ENCODE measurements at regions not wholly inside any gene's neighbourhood (a gene's known extent, or its start where the extent isn't known, plus 50 kb on each side); places are given as distances from the start of the nearest gene placed in this dataset.
"Not testable (repeated sequence)": the region's sequence is repeated elsewhere in the genome, so short reads cannot be mapped to it uniquely, and the experiment has no call there.

DNA sequence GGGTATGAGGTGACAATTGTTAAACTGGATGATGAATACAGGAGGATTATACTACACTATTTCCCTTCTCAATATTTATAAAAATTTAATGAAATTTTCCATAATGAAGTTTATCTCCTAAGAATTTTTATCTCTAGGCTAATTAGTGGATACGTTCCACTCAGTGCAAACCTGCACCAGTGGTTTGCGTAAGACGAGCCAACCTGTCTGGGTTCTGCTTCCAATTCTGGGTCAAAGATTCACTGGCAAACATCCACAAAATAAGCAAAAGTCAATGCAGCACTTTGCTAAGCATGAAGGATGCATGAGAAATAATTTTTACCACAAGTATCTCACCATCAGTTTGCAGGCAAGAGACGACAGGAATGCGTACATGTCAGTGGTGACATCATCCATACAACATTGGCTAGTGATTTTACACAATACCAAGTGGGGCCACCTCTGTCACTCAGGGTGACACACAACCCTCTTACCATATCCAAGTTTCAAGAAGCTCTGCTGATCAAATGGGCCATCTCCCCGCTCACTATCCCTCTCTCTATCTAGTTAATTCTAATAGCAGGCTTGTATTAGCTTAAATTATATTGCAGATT is 51.7 kb downstream of the FAM50B start:
- no peak for DNase-seq

DNA sequence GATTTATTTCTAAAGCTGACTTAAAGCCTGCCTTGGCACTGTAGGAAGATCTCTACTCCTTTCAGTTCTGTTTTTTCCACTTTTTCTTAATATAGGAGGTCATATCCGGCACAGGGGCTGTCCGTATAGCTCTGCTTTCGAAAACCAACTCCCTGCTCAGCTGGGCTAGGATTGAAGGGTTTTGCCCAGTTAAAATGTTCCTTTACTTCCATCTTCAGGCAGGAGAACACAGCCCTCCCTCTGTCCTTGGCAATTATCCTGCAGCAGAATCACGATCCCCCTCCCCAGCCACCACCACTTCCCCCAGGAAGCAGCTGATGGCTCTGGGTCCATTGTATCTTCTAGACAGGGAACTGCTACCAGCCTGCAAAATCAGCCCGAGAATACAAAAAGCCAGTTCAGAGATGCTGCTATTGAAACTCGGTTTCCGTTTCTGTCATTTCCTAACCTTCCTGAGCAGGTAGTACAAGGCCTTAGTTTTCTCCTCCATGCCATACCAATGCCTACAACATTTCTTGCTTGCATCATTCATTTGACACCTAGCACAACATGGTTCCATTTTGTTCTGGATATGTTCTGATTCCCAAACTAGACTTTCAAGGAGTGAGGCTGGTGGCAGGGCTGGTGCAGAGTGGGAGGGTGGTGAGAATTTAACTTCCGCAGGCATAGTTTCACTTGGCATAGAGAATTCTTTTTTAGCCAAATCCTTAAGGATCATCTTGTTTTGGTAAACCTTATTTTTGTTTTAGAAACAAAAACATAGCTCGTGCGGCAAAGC is 53.9 kb downstream of the FAM50B start:
- no peak for DNase-seq

DNA sequence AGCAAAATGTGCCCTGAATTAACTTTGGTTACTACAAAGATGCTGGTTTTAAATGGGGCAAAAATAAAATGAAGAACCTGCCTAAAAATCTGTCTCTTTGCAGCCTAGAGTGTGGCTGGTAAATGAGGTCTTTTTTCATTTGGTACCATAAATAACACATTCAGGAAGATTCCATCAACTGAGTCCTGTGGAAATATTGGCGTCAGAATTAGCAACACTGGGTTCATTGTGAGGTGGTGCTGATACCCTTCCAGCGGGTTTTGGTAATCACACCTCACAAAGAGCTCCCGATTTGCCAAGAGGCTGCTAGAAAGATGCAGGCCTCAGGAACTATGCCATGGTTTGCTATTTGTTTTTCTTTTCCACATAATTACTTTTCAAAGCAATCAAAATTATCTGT is 55.3 kb downstream of the FAM50B start:
- DNase-seq, result no peak

GRCh38 chr6:3905945-3906845 is 57.0 kb downstream of the FAM50B start:
- DNase-seq, result no peak

- DNase-seq, result no peak
Measured at GRCh38 chr6:3906846-3907151, 57.6 kb downstream of the FAM50B start.

DNA sequence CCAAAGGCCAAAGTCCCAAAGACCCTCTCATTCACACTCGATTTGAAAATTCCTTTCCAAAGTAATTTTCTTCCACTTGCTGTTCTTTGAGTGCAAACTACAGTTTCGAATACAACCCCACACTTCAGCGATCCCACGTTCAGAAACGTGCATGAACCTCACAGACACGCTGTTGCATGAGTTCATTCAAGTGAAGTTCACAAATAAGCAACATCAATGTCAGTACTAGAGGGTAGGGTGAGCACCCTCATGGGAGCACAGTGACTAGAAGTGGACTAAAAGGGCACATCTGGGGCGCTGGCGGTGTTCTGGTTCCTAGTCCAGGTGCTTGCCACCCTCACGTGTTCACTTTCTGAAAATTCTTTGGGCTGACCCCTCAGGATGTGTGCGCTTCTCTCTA is 59.0 kb downstream of the FAM50B start:
- DNase-seq, result no peak

GRCh38 chr6:3908961-3909360 is 59.8 kb downstream of the FAM50B start:
- DNase-seq, result no peak

DNA sequence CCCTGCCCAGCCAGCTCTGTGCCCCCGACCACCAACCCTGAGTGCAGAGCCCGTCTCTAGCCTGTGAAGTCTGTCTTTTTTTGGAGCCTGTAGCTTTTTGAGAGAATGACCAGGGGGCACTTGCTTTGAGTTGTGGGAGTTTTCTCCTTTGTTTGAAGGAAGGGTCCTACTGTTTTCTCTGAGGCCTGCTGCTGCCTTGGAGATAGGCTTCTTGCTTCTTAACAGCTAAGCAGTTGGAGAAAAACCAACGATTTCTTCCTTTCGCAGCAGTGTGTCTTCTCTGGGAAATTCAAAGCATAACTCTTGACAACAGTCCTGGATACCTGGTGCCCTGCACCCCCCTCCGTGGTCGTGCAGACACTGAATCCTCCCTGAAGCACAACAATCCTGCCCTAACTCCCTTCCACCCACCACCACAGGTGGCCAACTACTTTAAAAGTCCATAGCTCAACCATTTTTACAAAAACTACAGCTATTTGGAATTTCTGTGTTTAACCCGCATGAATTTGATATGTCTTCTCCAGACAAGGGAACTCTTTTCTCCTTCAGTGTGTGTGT is 61.0 kb downstream of the FAM50B start:
- no peak for DNase-seq

GRCh38 chr6:3911130-3911529 is 62.0 kb downstream of the FAM50B start:
- DNase-seq, result no peak

GRCh38 chr6:3911614-3912336 is 62.6 kb downstream of the FAM50B start:
- no peak for DNase-seq

DNA sequence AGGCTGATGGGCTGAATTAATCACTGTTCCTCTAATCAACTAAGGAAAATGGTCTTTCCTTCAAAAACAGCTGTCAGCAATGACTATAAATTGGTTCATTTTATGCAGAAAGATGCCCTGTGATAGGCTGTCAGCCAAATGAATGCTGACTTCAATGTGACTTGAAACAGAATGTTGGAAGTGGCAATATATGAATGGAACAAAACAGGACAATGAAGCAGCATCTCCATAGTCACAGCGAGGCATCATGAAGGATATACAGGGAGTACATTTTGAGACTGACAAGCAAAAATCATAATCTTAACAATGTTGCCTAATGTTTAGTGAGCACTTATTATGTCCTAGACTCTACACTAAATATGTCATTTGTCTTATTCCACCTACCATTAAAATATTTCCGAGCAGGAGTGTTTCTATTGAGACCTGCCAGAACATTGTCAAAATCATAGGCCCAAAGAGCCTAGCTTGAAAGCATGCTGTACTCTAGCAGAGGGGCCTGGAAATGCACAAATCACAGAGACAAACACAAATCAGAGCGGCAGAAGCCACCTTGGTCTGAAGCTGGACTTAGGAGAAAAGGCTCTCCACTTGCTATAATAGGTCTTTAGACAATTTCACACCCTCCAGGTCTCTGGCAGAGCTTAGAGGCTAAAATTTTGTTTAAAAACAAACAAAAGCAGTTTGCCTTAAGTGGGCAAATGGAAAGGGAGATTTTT is 63.3 kb downstream of the FAM50B start:
- DNase-seq, result no peak

- DNase-seq, result peak; percentile 78
Measured at GRCh38 chr6:3913077-3913957, 64.1 kb downstream of the FAM50B start.

GRCh38 chr6:3913958-3914337 is 64.8 kb downstream of the FAM50B start:
- no peak for DNase-seq

DNA sequence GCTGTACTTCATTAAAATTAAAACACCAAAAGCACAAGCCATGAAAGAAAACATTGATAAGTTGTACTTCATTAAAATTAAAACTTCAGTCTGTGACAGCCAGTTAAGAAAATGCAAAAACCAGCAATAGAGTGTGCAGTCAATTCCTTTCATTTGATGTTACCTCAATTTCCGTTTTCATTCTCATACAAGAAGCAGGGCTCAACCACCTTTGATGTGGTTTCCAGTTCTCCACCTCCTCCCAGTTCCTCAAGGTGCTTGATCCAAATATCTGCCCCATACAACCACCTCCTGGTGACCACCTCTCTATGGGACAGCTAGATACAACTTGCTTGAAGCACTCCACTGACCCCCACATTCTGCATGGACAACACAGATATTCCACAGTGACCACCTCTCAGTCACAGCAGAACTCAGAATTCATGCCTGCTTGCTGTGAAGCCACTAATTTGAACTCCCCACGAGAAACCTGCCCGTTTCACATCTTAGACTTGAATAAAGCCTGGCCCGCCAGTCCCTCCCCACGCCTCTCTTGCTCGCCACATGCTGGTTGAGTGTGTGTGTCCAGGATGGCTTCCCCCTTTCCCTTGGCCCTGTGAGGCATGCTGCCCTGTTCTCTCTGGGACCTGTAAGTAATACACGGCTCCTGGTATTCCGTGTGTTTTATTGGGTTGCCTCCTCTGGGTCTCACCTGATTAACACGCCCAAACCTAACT is 66.1 kb downstream of the FAM50B start:
- DNase-seq, result no peak

DNA sequence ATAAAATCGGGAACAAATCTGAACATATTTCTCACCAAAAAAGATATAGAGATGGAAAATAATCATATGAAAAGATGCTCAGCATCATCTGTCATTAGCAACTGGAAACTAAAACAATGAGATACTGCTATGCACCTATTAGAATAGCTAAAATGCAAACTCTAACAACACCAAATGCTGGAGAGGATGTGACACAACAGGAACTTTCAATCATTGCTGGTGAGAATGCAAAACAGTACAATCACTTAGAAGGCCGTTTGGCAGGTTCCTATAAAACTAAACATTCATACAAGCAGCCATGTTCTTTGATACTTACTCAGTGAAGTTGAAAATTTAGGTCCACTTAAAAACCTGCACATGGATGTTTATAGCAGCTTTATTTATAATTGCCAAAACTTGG is 67.0 kb downstream of the FAM50B start:
- no peak for DNase-seq

DNA sequence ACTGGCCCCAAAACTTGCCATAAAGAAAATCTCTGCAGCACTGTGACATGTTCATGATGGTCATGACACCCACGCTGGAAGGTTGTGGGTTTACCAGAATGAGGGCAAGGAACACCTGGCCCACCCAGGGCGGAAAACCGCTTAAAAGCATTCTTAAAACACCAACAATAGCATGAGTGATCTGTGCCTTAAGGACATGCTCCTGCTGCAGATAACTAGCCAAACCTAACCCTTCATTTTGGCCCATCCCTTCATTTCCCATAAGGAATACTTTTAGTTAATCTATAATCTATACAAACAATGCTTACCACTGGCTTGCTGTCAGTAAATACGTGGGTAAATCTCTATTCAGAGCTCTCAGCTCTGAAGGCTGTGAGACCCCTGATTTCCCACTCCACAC is 67.6 kb downstream of the FAM50B start:
- DNase-seq, result not testable (repeated sequence)

DNA sequence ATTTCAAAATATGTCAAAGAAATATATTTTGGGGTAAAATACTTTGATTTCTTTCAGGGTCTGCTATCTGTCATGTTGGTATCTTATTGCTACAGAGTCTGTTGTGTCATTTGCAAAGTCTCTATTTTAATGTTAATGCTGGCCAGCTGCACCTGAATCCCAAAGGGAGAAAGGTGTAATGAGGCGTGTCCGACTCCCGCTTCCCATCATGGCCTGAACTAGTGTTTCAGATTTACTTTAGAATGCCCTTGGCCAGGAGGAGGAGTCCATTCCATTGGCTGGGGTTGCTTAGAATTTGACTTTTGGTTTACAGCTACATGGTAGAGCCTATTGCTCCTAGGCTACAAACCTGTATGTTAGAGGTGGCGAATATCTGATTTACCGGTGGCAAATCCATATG is 69.3 kb downstream of the FAM50B start:
- no peak for DNase-seq

DNA sequence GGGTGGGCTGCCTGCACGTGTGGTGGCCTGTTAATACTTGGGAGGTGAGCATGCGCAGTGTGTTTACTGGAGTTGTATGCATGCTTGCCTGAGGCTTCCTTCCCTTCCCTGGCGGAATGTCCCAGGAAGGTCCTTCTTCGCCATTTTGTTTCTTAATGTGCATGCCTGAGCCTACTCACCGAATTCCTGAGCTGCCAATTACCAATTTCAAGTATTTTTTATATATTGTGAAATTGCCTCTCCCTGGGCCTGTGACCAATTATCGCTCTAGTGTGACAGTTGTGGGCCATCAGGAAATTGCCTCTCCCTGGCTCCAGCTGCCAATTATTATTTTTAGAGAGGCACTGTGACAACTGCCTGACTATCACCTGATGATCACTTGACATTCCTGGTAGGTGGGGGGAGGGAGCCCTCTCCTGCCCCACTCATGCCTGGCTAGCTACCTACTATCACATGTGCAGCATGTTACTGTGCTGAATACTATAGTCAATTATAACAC is 70.0 kb downstream of the FAM50B start:
- DNase-seq, result peak; percentile 27

- no peak for DNase-seq
Measured at GRCh38 chr6:3919849-3920248, 70.7 kb downstream of the FAM50B start.

- no peak for DNase-seq
Measured at GRCh38 chr6:3920321-3920720, 71.1 kb downstream of the FAM50B start.

Data from NCI-H1694 (cell line).